HG03457 (cell line): ENCODE measurements at regions not wholly inside any gene's neighbourhood (a gene's known extent, or its start where the extent isn't known, plus 50 kb on each side); places are given as distances from the start of the nearest gene placed in this dataset.

Experiments used
- ATAC-seq: cut with Tn5 transposase; IDR thresholded peaks from one replicate; pipeline ENCODE4 v1.9.1; 2021; ENCODE audit warnings: moderate number of reproducible peaks; ENCODE audit not compliant: unreplicated experiment

- no peak for ATAC-seq
Measured at GRCh38 chr1:221335161-221336101, 406.5 kb downstream of the DUSP10 start.

GRCh38 chr1:221336126-221336525 lies 405.8 kb downstream of the DUSP10 start:
- ATAC-seq, result no peak

- no peak for ATAC-seq
Measured at GRCh38 chr1:221337106-221337505, 404.8 kb downstream of the DUSP10 start.

GRCh38 chr1:221343136-221343535 lies 398.8 kb downstream of the DUSP10 start:
- ATAC-seq, result no peak

GRCh38 chr1:221343607-221344006 lies 398.3 kb downstream of the DUSP10 start:
- ATAC-seq, result no peak

GRCh38 chr1:221344693-221345092 lies 397.2 kb downstream of the DUSP10 start:
- ATAC-seq, result no peak

GRCh38 chr1:221347706-221348105 lies 394.2 kb downstream of the DUSP10 start:
- no peak for ATAC-seq

- ATAC-seq, result no peak
Measured at GRCh38 chr1:221350091-221350490, 391.8 kb downstream of the DUSP10 start.

GRCh38 chr1:221356693-221357092 lies 385.2 kb downstream of the DUSP10 start:
- ATAC-seq, result no peak

- peak; percentile 87 for ATAC-seq
Measured at GRCh38 chr1:221363039-221363438, 378.9 kb downstream of the DUSP10 start.

GRCh38 chr1:221366495-221367110 lies 375.3 kb downstream of the DUSP10 start:
- no peak for ATAC-seq

GRCh38 chr1:221371705-221372104 lies 370.2 kb downstream of the DUSP10 start:
- ATAC-seq, result no peak

- no peak for ATAC-seq
Measured at GRCh38 chr1:221373795-221374194, 368.1 kb downstream of the DUSP10 start.

- ATAC-seq, result no peak
Measured at GRCh38 chr1:221376286-221376685, 365.6 kb downstream of the DUSP10 start.

- no peak for ATAC-seq
Measured at GRCh38 chr1:221381910-221382623, 359.8 kb downstream of the DUSP10 start.

- no peak for ATAC-seq
Measured at GRCh38 chr1:221392453-221392852, 349.4 kb downstream of the DUSP10 start.

GRCh38 chr1:221394011-221394544 lies 347.8 kb downstream of the DUSP10 start:
- ATAC-seq, result no peak

- no peak for ATAC-seq
Measured at GRCh38 chr1:221396526-221396925, 345.4 kb downstream of the DUSP10 start.

GRCh38 chr1:221397141-221397540 lies 344.7 kb downstream of the DUSP10 start:
- no peak for ATAC-seq

GRCh38 chr1:221397606-221398005 lies 344.3 kb downstream of the DUSP10 start:
- ATAC-seq, result no peak

GRCh38 chr1:221405146-221405545 lies 336.7 kb downstream of the DUSP10 start:
- no peak for ATAC-seq
